Right atrium auricular region (tissue), 2 donors: ENCODE measurements at regions not wholly inside any gene's neighbourhood (a gene's known extent, or its start where the extent isn't known, plus 50 kb on each side); places are given as distances from the start of the nearest gene placed in this dataset.

ENCODE experiments used
- DNase-seq: peaks from one replicate; pipeline ENCODE4 v3.0.0-alpha.2; 2019; ENCODE audit warnings: low spot score
- H3K27ac ChIP-seq, 2 donors: fragments of 200-600 bp; sonication (generic); 1 replicate in 1 of 2; 2 replicates in 1 of 2; pipeline ENCODE4 v1.5.1; 2016 to 2019
- H3K27me3 ChIP-seq, 2 donors: fragments of 200-600 bp; sonication (generic); one replicate each; pipeline versions ENCODE4 v1.5.1 to v1.6.0; 2017 to 2019
- H3K36me3 ChIP-seq: fragments of 200-600 bp; sonication (generic); one replicate; pipeline ENCODE4 v1.5.1; 2016
- H3K4me1 ChIP-seq, 2 donors: fragments of 200-600 bp; sonication (generic); one replicate each; pipeline versions ENCODE4 v1.5.1 to v1.6.0; 2017 to 2019
- H3K4me3 ChIP-seq, 2 donors: fragments of 200-600 bp; sonication (generic); 1 replicate in 1 of 2; 2 replicates in 1 of 2; pipeline ENCODE4 v1.5.1; 2017 to 2019; ENCODE audit warnings: mild to moderate bottlenecking in 1 of 2, moderate library complexity in 1 of 2
- H3K9me3 ChIP-seq, 2 donors: fragments of 200-600 bp; sonication (generic); one replicate each; pipeline ENCODE4 v1.5.1; 2019
- TF ChIP-seq, protein P1 (sequence below), 2 donors: fragments of 200-600 bp; sonication (generic); IDR thresholded peaks; one replicate each; pipeline ENCODE4 v1.5.1; 2019; ENCODE audit warnings: antibody characterized with exemption in 2 of 2

DNA sequence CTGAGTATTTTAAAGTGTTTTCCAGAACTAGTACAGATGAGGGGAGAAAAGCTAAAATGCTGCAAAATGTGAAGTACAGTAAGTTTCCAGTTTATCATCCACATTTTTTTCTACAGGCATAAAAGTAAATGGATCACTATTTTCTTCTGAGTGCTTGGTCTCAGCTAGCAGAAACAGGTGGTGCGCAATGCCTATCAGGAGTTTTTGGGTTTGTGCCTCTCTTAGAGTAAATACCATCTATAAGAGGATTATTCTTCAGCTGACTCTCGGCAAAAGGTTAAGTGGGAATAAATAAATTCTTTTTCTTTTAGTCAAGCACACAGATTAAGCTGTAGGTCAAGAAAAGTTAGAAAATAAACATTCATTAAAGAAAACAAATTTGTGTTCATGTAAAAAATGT, 1027.7 kb downstream of the PLOD2 start:
- Histone ChIP-seq H3K4me1 (no peaks in the 10 kb centered on the region), H3K4me3 (no peak overlapping the region), H3K27ac (no peak overlapping the region), H3K9me3 (no peaks in the 10 kb centered on the region), H3K36me3 (no peaks in the 10 kb centered on the region), H3K27me3 (no peaks in the 10 kb centered on the region)
- TF ChIP-seq, protein P1, sequence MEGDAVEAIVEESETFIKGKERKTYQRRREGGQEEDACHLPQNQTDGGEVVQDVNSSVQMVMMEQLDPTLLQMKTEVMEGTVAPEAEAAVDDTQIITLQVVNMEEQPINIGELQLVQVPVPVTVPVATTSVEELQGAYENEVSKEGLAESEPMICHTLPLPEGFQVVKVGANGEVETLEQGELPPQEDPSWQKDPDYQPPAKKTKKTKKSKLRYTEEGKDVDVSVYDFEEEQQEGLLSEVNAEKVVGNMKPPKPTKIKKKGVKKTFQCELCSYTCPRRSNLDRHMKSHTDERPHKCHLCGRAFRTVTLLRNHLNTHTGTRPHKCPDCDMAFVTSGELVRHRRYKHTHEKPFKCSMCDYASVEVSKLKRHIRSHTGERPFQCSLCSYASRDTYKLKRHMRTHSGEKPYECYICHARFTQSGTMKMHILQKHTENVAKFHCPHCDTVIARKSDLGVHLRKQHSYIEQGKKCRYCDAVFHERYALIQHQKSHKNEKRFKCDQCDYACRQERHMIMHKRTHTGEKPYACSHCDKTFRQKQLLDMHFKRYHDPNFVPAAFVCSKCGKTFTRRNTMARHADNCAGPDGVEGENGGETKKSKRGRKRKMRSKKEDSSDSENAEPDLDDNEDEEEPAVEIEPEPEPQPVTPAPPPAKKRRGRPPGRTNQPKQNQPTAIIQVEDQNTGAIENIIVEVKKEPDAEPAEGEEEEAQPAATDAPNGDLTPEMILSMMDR (IDR thresholded peaks at IDR 0.05) = no peak
- DNase-seq = no peak

DNA sequence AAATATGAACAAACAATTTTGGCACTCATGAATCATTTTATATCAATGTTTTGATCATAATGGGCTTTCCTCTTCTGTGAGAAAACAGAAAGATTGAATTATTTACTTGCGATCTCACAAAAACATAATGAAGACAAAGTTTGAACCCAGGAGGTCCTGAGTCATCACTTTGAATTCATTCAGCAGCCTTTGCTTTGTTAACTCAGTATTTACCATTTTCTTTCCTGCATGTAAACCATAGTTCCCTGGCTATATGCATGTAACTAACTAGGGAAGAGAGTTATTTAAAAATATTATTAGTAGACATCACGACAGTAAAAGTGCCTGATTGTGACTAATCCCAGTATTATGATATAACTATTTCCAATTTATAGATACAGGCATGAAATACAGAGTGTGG, 1026.2 kb downstream of the PLOD2 start:
- DNase-seq = no peak
- TF ChIP-seq, protein P1 (IDR thresholded peaks at IDR 0.05) = no peak

GRCh38 chr3:145144361-145144760, 1016.6 kb downstream of the PLOD2 start:
- DNase-seq = no peak
- TF ChIP-seq, protein P1 (IDR thresholded peaks at IDR 0.05) = no peak

More for the DNA sequence above, 1026.2 kb downstream of the PLOD2 start:
- Histone ChIP-seq H3K36me3 (no peaks in the 10 kb centered on the region), H3K4me1 (no peaks in the 10 kb centered on the region), H3K9me3 (no peaks in the 10 kb centered on the region), H3K27ac (no peak overlapping the region), H3K27me3 (no peaks in the 10 kb centered on the region), H3K4me3 (no peak overlapping the region)

DNA sequence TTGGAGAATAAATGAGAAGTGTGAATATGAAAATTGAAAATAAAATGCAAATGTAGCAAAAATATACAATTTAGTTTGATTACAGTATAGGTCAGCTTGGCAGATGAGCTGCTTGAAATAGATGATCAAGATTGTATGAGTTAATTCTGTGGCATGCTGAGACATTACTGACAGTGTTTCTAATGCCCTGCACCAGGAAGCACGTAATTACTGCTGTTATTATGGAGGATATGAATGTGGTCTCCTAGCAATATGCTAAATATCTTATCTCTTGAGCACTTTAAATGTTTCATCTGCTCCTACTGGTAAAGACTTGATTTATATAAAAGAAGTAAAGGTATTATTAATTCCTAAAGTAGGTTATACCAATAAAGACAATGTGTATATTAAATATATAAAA, 1015.5 kb downstream of the PLOD2 start:
- no peak for DNase-seq

More at GRCh38 chr3:145144361-145144760, 1016.6 kb downstream of the PLOD2 start:
- Histone ChIP-seq H3K9me3 (no peaks in the 10 kb centered on the region), H3K4me3 (no peak overlapping the region), H3K36me3 (no peaks in the 10 kb centered on the region), H3K27ac (no peak overlapping the region), H3K27me3 (no peaks in the 10 kb centered on the region), H3K4me1 (no peaks in the 10 kb centered on the region)

GRCh38 chr3:145159640-145160039, 1001.3 kb downstream of the PLOD2 start:
- Histone ChIP-seq H3K4me3 (no peak overlapping the region), H3K36me3 (no peaks in the 10 kb centered on the region), H3K4me1 (no peaks in the 10 kb centered on the region), H3K27me3 (no peaks in the 10 kb centered on the region), H3K9me3 (no peaks in the 10 kb centered on the region), H3K27ac (no peak overlapping the region)
- DNase-seq = no peak
- TF ChIP-seq, protein P1 (IDR thresholded peaks at IDR 0.05) = no peak

More for the DNA sequence above, 1015.5 kb downstream of the PLOD2 start:
- TF ChIP-seq, protein P1 (IDR thresholded peaks at IDR 0.05) = no peak
- H3K27ac ChIP-seq = no peak overlapping the region
- H3K9me3 ChIP-seq = no peaks in the 10 kb centered on the region
- H3K27me3 ChIP-seq = no peaks in the 10 kb centered on the region
- no peak overlapping the region for H3K4me3 ChIP-seq
- no peaks in the 10 kb centered on the region for H3K36me3 ChIP-seq
- no peaks in the 10 kb centered on the region for H3K4me1 ChIP-seq

GRCh38 chr3:145170121-145170520, 990.9 kb downstream of the PLOD2 start:
- H3K9me3 ChIP-seq = no peaks in the 10 kb centered on the region
- no peak overlapping the region for H3K4me3 ChIP-seq
- H3K4me1 ChIP-seq = no peaks in the 10 kb centered on the region
- DNase-seq = no peak
- no peak overlapping the region for H3K27ac ChIP-seq
- no peaks in the 10 kb centered on the region for H3K36me3 ChIP-seq
- H3K27me3 ChIP-seq = no peaks in the 10 kb centered on the region
- TF ChIP-seq, protein P1 (IDR thresholded peaks at IDR 0.05) = no peak
